ENCODE measurements at regions not wholly inside any gene's neighbourhood (a gene's known extent, or its start where the extent isn't known, plus 50 kb on each side); places are given as distances from the start of the nearest gene placed in this dataset.

DNA sequence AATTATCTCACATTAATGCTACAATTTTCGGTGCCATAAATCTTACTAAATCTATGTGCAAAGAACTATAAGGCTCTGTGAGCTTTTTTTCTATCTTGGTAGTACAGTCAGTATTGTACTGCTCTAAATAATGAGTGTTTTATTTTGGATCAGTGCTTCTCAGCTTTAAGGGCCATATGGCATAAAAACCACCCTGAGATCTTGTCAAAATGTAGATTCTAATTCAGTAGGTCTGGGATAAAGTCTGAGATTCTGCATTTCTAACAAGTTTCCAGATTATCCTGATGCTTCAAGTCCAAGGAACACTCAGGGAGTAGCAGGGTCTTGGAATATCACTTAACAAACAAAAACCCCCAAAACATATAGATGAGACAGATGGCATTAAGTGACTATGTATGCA is 486.5 kb downstream of the GRXCR1 start:
- Histone ChIP-seq H3K27ac (no peak overlapping the region), H3K4me2 (ENCODE audit: low read length) (no peak overlapping the region)
- TF ChIP-seq, protein P1, sequence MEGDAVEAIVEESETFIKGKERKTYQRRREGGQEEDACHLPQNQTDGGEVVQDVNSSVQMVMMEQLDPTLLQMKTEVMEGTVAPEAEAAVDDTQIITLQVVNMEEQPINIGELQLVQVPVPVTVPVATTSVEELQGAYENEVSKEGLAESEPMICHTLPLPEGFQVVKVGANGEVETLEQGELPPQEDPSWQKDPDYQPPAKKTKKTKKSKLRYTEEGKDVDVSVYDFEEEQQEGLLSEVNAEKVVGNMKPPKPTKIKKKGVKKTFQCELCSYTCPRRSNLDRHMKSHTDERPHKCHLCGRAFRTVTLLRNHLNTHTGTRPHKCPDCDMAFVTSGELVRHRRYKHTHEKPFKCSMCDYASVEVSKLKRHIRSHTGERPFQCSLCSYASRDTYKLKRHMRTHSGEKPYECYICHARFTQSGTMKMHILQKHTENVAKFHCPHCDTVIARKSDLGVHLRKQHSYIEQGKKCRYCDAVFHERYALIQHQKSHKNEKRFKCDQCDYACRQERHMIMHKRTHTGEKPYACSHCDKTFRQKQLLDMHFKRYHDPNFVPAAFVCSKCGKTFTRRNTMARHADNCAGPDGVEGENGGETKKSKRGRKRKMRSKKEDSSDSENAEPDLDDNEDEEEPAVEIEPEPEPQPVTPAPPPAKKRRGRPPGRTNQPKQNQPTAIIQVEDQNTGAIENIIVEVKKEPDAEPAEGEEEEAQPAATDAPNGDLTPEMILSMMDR (IDR thresholded peaks at IDR 0.05): no peak

DNA sequence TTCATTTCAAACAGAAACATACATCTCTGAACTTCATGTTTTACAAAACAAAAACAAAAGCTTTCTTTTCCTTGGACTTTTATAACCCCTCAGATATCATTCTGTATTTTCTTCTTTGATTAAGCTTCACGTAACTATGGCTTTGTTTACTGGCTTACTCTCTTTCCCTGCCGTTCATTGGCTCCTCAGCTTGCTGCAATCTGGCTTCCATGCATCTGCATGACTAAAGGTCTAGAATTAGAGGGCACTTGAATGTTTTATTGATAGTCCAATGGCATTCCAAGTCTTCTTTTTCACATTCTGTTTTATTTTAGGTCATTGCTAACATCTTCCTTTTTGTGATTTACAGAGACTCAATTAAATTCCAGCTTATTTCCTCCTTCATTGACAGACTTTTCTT is 487.6 kb downstream of the GRXCR1 start:
- no peak overlapping the region for H3K4me2 ChIP-seq (ENCODE audit: low read length)
- no peak overlapping the region for H3K4me3 ChIP-seq (ENCODE audit: low read depth, low read length)
- H3K4me1 ChIP-seq: no peaks in the 10 kb centered on the region
- no peaks in the 10 kb centered on the region for H3K36me3 ChIP-seq (ENCODE audit: control insufficient read depth, insufficient read depth, low read length)
- no peaks in the 10 kb centered on the region for H3K79me2 ChIP-seq
- H3K9me3 ChIP-seq (ENCODE audit: control insufficient read depth, low read length): no peaks in the 10 kb centered on the region
- no peak overlapping the region for H3K27ac ChIP-seq
- H3K9ac ChIP-seq: no peak overlapping the region
- TF ChIP-seq, protein P1 (IDR thresholded peaks at IDR 0.05): no peak
- no peaks in the 10 kb centered on the region for H3K27me3 ChIP-seq (ENCODE audit: control insufficient read depth, insufficient read depth, low read length)
- no peak overlapping the region for H2AFZ ChIP-seq

More for the DNA sequence above, 486.5 kb downstream of the GRXCR1 start:
- no peaks in the 10 kb centered on the region for H3K27me3 ChIP-seq (ENCODE audit: control insufficient read depth, insufficient read depth, low read length)
- no peak overlapping the region for H2AFZ ChIP-seq
- no peaks in the 10 kb centered on the region for H3K79me2 ChIP-seq
- no peak overlapping the region for H3K9ac ChIP-seq
- no peaks in the 10 kb centered on the region for H3K4me1 ChIP-seq
- H3K4me3 ChIP-seq (ENCODE audit: low read depth, low read length): no peak overlapping the region
- H3K36me3 ChIP-seq (ENCODE audit: control insufficient read depth, insufficient read depth, low read length): no peaks in the 10 kb centered on the region
- H3K9me3 ChIP-seq (ENCODE audit: control insufficient read depth, low read length): no peaks in the 10 kb centered on the region

DNA sequence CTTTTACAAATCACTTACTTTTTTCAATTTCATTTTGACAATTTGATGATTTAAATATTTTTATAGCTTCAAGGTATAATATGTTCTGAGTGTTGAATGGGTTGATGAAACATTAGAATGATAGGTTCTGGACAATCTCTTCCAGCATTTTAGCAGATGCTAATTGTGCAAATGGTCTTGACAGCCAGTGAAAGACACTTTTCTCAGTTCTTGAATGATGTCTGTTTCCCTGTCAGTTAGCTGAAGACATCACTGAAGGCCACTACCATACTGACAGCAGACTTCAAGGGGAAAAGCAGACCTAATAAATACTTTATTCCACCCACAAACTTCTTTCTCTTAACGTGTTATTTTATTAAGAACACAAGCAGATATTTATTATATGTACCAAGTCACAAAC is 498.6 kb downstream of the GRXCR1 start:
- H3K9ac ChIP-seq: no peak overlapping the region
- no peak overlapping the region for H3K27ac ChIP-seq
- no peak overlapping the region for H2AFZ ChIP-seq
- no peaks in the 10 kb centered on the region for H3K27me3 ChIP-seq (ENCODE audit: control insufficient read depth, insufficient read depth, low read length)
- H3K4me3 ChIP-seq (ENCODE audit: low read depth, low read length): no peak overlapping the region
- H3K79me2 ChIP-seq: no peaks in the 10 kb centered on the region
- no peak overlapping the region for H3K4me2 ChIP-seq (ENCODE audit: low read length)
- no peaks in the 10 kb centered on the region for H3K36me3 ChIP-seq (ENCODE audit: control insufficient read depth, insufficient read depth, low read length)
- TF ChIP-seq, protein P1 (IDR thresholded peaks at IDR 0.05): no peak
- H3K4me1 ChIP-seq: no peaks in the 10 kb centered on the region
- no peaks in the 10 kb centered on the region for H3K9me3 ChIP-seq (ENCODE audit: control insufficient read depth, low read length)

DNA sequence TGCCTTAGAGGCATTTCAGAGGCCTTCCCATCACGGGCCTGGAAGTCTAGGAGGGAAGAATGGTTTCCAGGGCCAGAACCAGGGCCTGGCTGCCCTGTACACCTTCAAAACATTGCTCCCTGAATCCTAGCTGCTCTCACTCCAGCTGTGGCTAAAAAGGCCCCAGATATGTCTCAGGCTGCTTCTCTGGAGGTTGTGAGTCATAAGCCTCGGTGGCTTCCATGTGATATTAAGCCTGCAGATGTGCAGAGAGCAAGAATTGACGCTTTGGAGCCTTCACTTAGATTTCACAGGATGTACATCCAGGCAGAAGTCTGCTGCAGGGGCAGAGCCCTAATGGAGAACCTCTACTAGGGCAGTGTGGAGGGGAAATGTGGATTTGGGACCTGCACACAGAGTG is 502.5 kb downstream of the GRXCR1 start:
- Histone ChIP-seq H3K27me3 (ENCODE audit: control insufficient read depth, insufficient read depth, low read length) (no peaks in the 10 kb centered on the region), H3K9ac (no peak overlapping the region), H3K79me2 (no peaks in the 10 kb centered on the region), H3K4me1 (no peaks in the 10 kb centered on the region), H3K4me3 (ENCODE audit: low read depth, low read length) (no peak overlapping the region), H3K9me3 (ENCODE audit: control insufficient read depth, low read length) (no peaks in the 10 kb centered on the region), H2AFZ (no peak overlapping the region), H3K36me3 (ENCODE audit: control insufficient read depth, insufficient read depth, low read length) (no peaks in the 10 kb centered on the region), H3K27ac (no peak overlapping the region), H3K4me2 (ENCODE audit: low read length) (no peak overlapping the region)
- TF ChIP-seq, protein P1 (IDR thresholded peaks at IDR 0.05): no peak

DNA sequence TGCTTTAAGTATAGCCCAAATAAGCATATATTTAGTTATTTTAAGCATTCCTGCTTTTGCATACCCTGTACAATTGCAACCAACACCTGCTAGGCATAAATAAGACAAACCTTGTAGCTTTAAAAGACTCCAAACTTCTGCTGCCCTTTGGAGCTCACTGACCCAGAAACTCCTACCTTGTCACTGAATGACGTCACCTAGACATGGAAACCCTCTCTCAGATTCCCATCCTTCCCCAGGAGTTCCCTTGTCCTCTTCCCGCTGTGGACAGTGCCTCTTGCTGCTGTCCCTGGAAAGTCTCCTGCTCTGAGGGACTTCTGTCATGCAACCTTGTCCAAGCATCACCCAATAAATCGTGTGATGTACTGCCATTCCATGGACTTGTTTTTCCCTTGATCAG is 507.2 kb downstream of the GRXCR1 start:
- no peak overlapping the region for H3K4me3 ChIP-seq (ENCODE audit: low read depth, low read length)
- H3K27me3 ChIP-seq (ENCODE audit: control insufficient read depth, insufficient read depth, low read length): no peaks in the 10 kb centered on the region
- H3K79me2 ChIP-seq: no peaks in the 10 kb centered on the region

More for the DNA sequence above, 507.2 kb downstream of the GRXCR1 start:
- no peaks in the 10 kb centered on the region for H3K4me1 ChIP-seq
- no peak overlapping the region for H2AFZ ChIP-seq
- H3K9ac ChIP-seq: no peak overlapping the region
- no peaks in the 10 kb centered on the region for H3K36me3 ChIP-seq (ENCODE audit: control insufficient read depth, insufficient read depth, low read length)
- no peaks in the 10 kb centered on the region for H3K9me3 ChIP-seq (ENCODE audit: control insufficient read depth, low read length)
- TF ChIP-seq, protein P1 (IDR thresholded peaks at IDR 0.05): no peak
- no peak overlapping the region for H3K27ac ChIP-seq
- H3K4me2 ChIP-seq (ENCODE audit: low read length): no peak overlapping the region

All from parathyroid adenoma (tissue), 2 donors.